Stimulated activated naive B cell treated with anti-CD40 and anti-IgM and Interleukin-4, amounts not matched to agents 10 μg/mL and 1 μg/mL and 100 μg/mL, for 72 hours (primary cell): ENCODE measurements at regions not wholly inside any gene's neighbourhood (a gene's known extent, or its start where the extent isn't known, plus 50 kb on each side); places are given as distances from the start of the nearest gene placed in this dataset.
"Not testable (repeated sequence)": the region's sequence is repeated elsewhere in the genome, so short reads cannot be mapped to it uniquely, and the experiment has no call there.

Source experiments
- ATAC-seq, 2 donors: fragments of 150-1000 bp; cut with Tn5 transposase; replicated peaks; 2 replicates each; pipeline ENCODE4 v1.10.0; 2021; ENCODE audit warnings: moderate library complexity in 1 of 2
- DNase-seq: peaks from one replicate; pipeline ENCODE4 v3.0.0; 2021
- H3K27ac Mint-ChIP-seq: one replicate; pipeline ENCODE4 v1.8.0; 2022; ENCODE audit warnings: mild to moderate bottlenecking, mixed read lengths
- H3K27me3 Mint-ChIP-seq, 2 donors: one replicate each; pipeline ENCODE4 v1.8.0; 2022; ENCODE audit warnings: mixed read lengths in 2 of 2
- H3K36me3 Mint-ChIP-seq, 2 donors: one replicate each; pipeline ENCODE4 v1.8.0; 2022; ENCODE audit warnings: mixed read lengths in 2 of 2, mild to moderate bottlenecking in 1 of 2
- H3K4me1 Mint-ChIP-seq, 2 donors: one replicate each; pipeline ENCODE4 v1.8.0; 2022; ENCODE audit warnings: mixed read lengths in 2 of 2, mild to moderate bottlenecking in 1 of 2
- H3K4me3 Mint-ChIP-seq, 2 donors: one replicate each; pipeline ENCODE4 v1.8.0; 2022; ENCODE audit warnings: mild to moderate bottlenecking in 2 of 2, mixed read lengths in 2 of 2, moderate library complexity in 1 of 2
- H3K9me3 Mint-ChIP-seq, 2 donors: one replicate each; pipeline ENCODE4 v1.8.0; 2022; ENCODE audit warnings: mixed read lengths in 2 of 2, mild to moderate bottlenecking in 1 of 2

DNA sequence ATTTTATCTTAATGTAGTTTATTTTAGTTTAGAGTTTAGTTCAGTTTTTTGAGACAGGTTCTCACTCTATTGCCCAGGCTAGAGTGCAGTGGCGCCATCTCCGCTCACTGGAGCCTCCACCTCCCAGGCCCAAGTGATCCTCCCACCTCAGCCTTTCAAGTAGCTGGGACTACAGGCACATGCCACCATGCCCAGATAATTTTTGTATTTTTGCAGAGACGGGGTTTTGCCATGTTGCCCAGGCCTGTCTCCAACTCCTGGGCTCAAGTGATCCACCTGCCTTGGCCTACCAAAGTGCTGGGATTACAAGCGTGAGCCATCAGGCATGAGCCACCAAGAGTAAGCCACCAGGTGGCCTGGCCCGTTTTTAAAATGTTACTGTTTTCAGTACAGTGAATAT is 2058.4 kb downstream of the MRPL39 start:
- ATAC-seq, H3K27me3 Mint-ChIP-seq, DNase-seq, H3K36me3 Mint-ChIP-seq, H3K4me1 Mint-ChIP-seq, H3K4me3 Mint-ChIP-seq, H3K9me3 Mint-ChIP-seq, H3K27ac Mint-ChIP-seq: not testable (repeated sequence)

DNA sequence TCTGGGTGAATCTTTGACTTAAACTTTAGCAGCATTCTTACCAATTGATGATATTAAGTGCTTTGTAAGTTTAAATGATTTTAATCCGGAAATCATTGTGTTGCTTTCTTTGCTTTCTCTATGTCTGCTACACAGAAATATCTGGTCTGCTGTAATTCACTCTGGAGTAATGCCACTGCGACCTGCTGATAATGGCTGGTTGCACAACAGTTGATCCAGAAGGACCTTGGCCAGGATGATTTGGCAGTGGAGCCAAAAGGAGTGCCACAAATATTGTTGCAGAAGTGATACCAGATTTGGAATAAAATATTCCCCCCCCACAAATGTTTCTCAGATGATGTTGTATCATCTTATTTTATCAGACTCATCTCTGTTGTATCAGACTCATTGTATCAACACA is 2063.9 kb downstream of the MRPL39 start:
- no peaks in the 10 kb centered on the region for H3K27me3 Mint-ChIP-seq
- no peak overlapping the region for H3K4me3 Mint-ChIP-seq
- DNase-seq (no peak), ATAC-seq (no peak)
- no peaks in the 10 kb centered on the region for H3K9me3 Mint-ChIP-seq
- no peaks in the 10 kb centered on the region for H3K4me1 Mint-ChIP-seq
- no peak overlapping the region for H3K27ac Mint-ChIP-seq
- H3K36me3 Mint-ChIP-seq, result no peaks in the 10 kb centered on the region

DNA sequence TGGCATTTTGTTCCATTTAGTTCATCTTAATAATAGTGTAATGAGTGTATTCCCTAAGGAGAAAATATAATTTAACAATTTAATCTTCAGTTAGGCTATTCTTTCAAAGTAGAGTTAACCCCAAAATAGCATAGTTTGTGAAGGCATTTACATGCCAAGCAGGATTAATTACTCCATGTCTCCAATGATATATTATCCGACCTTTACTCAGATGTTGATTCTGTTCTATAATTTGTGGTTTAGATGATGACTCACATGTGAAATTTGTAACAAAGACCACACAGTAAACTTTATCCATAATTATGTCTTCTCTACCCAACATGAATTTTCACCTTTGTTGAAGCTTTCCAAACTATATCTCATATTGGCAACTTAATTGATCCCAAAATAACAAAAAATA is 2065.2 kb downstream of the MRPL39 start:
- no peaks in the 10 kb centered on the region for H3K36me3 Mint-ChIP-seq
- H3K4me3 Mint-ChIP-seq, result no peak overlapping the region
- no peak for ATAC-seq
- DNase-seq, result no peak
- no peaks in the 10 kb centered on the region for H3K27me3 Mint-ChIP-seq
- H3K4me1 Mint-ChIP-seq, result no peaks in the 10 kb centered on the region
- H3K27ac Mint-ChIP-seq, result no peak overlapping the region
- no peaks in the 10 kb centered on the region for H3K9me3 Mint-ChIP-seq

DNA sequence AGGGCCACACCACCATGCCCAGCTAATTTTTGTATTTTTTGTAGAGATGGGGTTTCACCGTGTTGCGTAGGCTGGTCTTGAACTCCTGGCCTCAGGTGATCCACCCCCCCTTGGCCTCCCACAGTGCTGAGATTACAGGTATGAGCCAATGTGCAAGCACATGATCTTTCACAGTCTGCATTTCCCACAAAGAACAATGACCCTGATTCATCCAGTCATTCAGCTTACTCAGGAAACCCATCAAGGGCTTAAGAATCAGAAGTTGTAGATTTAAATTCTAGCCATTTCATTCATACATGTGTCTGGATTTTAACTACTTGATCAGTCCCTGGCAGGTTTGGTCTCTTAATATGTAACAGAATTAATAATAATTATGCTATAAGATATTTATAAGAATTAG is 2065.7 kb downstream of the MRPL39 start:
- DNase-seq, result no peak
- Mint-ChIP-seq H3K36me3 (no peaks in the 10 kb centered on the region), H3K27ac (no peak overlapping the region), H3K4me3 (no peak overlapping the region), H3K4me1 (no peaks in the 10 kb centered on the region), H3K27me3 (no peaks in the 10 kb centered on the region), H3K9me3 (no peaks in the 10 kb centered on the region)
- ATAC-seq, result no peak

DNA sequence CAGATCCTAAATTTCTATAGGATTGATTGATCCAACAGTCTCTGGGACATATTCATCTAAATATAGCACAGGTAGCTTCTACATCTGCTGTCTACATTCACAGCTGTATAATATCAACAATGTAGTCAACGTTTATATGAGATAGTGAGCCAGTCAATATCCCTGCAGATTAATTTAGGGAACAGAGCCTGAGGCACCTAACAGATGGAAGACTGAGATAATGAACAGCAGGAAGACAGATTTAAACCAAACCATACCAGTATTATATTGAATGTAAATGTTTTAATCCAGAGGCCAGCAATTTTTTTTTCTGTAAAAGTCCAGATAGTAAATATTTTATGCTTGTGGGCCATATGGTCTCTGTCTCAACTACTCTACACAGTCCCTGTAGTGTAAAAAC is 2072.4 kb downstream of the MRPL39 start:
- no peak overlapping the region for H3K4me3 Mint-ChIP-seq
- no peaks in the 10 kb centered on the region for H3K9me3 Mint-ChIP-seq
- no peaks in the 10 kb centered on the region for H3K36me3 Mint-ChIP-seq
- DNase-seq (no peak), ATAC-seq (no peak)
- no peaks in the 10 kb centered on the region for H3K27me3 Mint-ChIP-seq
- H3K27ac Mint-ChIP-seq, result no peak overlapping the region
- no peaks in the 10 kb centered on the region for H3K4me1 Mint-ChIP-seq

DNA sequence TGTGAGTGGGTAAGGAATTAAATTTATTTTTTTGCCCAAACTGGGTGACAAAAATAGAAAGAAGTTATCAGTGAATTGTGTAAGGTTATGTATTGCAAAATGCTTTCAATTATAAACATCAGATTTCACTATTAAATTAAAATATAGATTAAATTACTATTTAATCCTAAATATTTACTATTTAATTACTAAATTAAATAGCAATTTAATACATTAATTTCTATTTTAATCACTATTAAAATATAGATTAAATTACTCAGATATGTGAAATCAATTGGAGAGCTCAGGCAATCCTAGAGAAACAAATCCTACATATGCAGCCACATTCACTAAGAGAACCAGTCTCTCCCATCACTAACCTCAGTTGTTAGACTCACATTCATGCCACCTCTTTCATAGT is 2075.8 kb downstream of the MRPL39 start:
- H3K36me3 Mint-ChIP-seq, result no peaks in the 10 kb centered on the region
- H3K27me3 Mint-ChIP-seq, result no peaks in the 10 kb centered on the region
- H3K27ac Mint-ChIP-seq, result no peak overlapping the region
- peaks cover 0 to 2% of the 10 kb centered on the region in 2 donors for H3K9me3 Mint-ChIP-seq
- H3K4me1 Mint-ChIP-seq, result no peaks in the 10 kb centered on the region
- DNase-seq (no peak), ATAC-seq (no peak)
- no peak overlapping the region for H3K4me3 Mint-ChIP-seq

DNA sequence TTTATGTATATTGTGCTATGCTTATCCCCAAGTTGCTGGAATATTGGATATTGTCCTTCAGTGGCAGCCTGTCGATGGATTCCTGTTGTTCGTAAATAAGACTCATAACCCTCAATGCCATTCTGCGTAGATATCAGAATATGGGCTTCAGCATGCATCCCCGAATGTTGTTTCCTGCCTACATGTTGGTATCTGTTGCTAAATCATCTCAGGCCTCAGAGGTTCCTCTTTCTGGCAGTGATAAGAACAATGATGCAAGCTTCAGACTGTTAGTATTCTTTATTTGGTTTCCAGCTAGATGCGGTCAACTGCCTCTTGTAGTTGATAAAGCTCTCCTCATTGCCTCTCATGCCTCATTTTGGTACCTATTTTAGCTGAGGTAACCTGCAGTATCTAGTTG is 2082.6 kb downstream of the MRPL39 start:
- no peak overlapping the region for H3K27ac Mint-ChIP-seq
- no peak for DNase-seq
- H3K27me3 Mint-ChIP-seq, result peaks cover 0 to 5% of the 10 kb centered on the region in 2 donors
- ATAC-seq, result no peak
- H3K9me3 Mint-ChIP-seq, result peaks cover 0 to 2% of the 10 kb centered on the region in 2 donors
- no peaks in the 10 kb centered on the region for H3K36me3 Mint-ChIP-seq
- no peaks in the 10 kb centered on the region for H3K4me1 Mint-ChIP-seq
- H3K4me3 Mint-ChIP-seq, result no peak overlapping the region

DNA sequence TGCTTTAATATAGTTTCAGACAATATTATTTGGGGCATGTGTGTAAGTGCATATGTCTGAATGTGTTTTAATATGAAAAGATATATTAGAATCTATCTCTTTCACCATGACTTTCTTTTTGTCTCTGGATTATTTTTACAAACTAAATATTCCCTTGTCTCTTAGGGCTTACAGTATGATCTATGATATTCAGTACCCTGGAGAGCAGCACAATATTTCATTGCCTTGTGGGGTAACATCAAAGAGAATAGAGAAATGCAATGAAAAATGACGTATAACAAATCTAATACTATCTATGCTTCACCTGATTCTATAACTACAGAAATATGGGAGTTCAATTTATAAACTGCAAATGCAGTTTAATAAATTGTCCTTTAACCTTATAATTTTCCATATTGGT is 2084.5 kb downstream of the MRPL39 start:
- Mint-ChIP-seq H3K27me3 (peaks cover 0 to 5% of the 10 kb centered on the region in 2 donors), H3K4me3 (no peak overlapping the region), H3K9me3 (no peaks in the 10 kb centered on the region), H3K36me3 (no peaks in the 10 kb centered on the region), H3K27ac (no peak overlapping the region), H3K4me1 (no peaks in the 10 kb centered on the region)
- ATAC-seq (no peak), DNase-seq (no peak)

DNA sequence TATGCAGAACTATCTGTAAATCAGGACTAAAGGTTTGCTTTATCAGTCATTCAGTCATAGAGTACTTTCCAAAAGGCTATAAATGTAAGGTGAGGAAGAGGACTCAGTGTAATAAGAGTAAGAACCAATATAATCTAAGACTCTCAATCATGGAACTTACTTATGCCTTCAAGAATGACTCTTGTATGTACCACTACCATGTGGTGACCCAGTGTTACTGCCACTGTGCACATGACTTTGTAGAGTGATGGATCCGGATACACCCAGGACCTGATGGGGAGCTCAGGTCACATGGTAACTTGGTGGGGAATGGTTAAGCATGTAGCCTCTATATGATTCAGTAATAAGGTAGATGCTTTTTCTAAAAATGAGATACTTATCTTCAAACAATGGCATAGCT is 2099.8 kb downstream of the MRPL39 start:
- ATAC-seq (no peak), DNase-seq (no peak)
- Mint-ChIP-seq H3K4me3 (no peak overlapping the region), H3K9me3 (no peaks in the 10 kb centered on the region), H3K27me3 (no peaks in the 10 kb centered on the region), H3K36me3 (no peaks in the 10 kb centered on the region), H3K27ac (no peak overlapping the region), H3K4me1 (no peaks in the 10 kb centered on the region)

DNA sequence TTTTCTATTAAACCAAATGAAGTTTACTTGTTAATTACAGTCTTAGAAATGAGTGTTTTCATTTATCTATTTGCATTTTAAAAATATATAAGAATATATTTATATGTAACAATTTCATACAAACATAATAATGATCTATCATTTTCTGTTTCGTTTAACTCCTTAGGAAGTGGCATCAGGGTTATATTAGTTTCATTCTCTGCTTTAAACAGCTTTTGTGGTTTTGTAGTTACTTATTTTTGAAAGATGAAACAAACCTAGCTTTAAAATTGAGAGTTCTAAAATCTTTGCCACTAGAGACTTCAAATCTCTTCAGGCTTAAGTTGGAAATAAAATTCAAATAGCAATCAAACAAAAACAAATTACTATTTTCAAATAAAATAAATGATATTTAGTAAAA is 2110.6 kb downstream of the MRPL39 start:
- Mint-ChIP-seq H3K27me3 (peaks cover 0 to 7% of the 10 kb centered on the region in 2 donors), H3K36me3 (no peaks in the 10 kb centered on the region), H3K27ac (no peak overlapping the region), H3K4me3 (no peak overlapping the region), H3K4me1 (no peaks in the 10 kb centered on the region), H3K9me3 (no peaks in the 10 kb centered on the region)
- DNase-seq (no peak), ATAC-seq (no peak)

DNA sequence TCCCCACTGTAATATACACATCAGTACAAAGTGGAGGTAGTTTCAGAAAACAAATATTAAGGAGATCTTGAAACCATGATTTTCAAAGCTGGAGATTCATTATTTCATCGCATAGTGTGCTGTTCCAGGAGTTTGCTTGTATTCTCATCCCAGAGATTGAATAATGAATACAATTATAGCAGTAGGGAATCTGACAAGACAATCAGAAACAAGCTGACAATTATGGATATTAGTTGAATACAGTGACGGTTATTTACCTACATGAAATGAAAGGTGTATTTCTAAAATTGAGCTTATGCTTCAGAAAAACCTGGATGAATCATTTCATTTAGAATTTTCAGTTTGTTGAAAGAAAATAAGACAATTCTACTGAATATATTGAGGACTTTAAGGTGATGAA is 2119.0 kb downstream of the MRPL39 start:
- H3K4me1 Mint-ChIP-seq, result no peaks in the 10 kb centered on the region
- no peaks in the 10 kb centered on the region for H3K9me3 Mint-ChIP-seq
- DNase-seq (no peak), ATAC-seq (no peak)
- no peaks in the 10 kb centered on the region for H3K36me3 Mint-ChIP-seq
- no peaks in the 10 kb centered on the region for H3K27me3 Mint-ChIP-seq
- no peak overlapping the region for H3K4me3 Mint-ChIP-seq
- H3K27ac Mint-ChIP-seq, result no peak overlapping the region

DNA sequence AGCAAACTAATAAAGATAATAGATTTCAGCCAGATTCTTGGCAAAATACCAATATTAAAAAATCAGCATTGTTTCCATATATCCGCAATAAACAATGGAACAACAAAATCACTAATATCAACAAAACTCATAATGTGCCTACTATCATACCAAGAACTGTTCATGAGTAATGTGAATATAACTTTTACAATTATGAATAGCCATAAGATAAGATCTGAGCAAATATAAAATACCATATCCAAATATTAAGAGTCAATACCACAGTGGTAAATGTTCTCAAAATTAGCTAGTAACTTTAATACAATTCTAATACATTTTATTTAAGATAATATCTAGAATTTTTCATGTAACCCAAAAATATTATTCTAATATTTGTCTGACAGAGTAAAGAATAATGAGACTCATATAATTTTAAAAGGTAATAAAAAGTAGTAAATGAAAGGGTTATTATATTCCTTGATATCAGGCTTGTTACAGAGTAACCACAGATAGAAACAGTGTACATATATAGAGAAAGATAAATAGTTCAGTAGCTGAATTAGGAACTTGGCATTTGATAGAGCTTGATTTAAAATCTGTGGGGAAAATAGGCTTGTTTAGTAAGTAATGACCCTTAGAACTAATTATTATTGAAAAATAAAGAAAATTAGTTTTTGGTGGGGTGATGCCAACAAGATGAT is 2126.6 kb downstream of the MRPL39 start:
- H3K27ac Mint-ChIP-seq, result no peak overlapping the region
- ATAC-seq (no peak), DNase-seq (no peak)
- H3K4me3 Mint-ChIP-seq, result no peak overlapping the region
- no peaks in the 10 kb centered on the region for H3K36me3 Mint-ChIP-seq
- no peaks in the 10 kb centered on the region for H3K9me3 Mint-ChIP-seq
- H3K4me1 Mint-ChIP-seq, result no peaks in the 10 kb centered on the region
- no peaks in the 10 kb centered on the region for H3K27me3 Mint-ChIP-seq

DNA sequence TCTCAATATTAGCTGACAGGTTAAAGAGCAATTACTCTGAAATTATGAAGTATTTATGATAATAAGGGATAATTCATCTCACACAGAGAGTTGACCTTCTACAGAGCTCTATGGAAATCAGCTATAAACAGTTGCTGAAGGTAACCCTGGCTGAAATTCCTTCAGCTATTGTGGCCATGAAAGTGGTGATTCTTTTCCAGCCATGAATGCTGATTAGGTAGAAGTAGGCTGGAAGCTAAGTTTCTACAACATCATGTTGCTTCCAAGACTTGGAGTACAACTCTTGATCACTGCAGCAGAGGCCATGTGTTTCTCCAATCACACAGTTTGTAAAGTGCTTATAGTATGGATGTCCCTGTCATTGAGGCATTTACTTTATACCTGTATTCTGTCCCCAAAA is 2128.9 kb downstream of the MRPL39 start:
- Mint-ChIP-seq H3K4me1 (no peaks in the 10 kb centered on the region), H3K27ac (no peak overlapping the region), H3K9me3 (no peaks in the 10 kb centered on the region), H3K27me3 (no peaks in the 10 kb centered on the region), H3K4me3 (no peak overlapping the region), H3K36me3 (no peaks in the 10 kb centered on the region)
- DNase-seq (no peak), ATAC-seq (no peak)

DNA sequence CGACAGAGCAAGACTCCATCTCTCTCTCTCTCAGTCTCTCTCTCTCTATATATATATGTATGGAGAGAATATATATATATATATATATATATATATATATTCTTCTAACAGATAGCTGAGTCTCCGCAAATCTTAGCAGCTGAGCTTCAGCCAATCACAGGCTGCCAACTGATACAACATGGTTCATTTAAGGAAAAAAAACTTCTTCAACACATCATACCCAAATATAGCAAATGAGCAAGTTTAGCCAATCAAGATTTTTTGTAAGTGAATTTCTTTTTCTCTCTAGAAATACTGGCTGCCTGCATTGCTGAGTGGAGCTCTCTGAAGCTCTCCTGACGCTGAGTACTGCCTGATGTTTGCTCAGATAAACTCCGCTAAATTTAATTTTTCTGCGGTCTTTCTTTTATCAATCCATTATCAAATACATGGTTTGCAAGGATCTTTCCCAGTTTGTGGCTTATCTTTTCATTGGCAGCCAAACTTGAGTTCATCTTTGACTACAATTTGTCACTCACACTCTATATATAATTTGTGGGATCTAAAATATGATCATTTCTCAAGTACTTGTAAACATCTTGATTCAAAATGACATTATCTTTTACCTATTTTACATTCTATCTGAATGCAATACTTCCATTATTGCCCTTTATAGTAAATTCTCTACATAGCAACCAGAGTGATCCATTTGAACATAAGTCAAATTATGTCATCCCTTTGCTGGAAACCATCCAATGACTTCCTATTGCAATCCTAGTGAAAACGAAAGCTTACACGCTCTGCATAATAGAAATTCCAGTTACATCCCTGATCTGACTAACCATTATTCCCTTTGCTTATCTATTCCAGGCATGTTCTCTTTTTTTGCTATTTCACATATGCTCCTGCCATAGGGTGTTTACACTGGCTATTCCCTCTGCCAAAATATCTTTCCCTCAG is 2131.7 kb downstream of the MRPL39 start:
- Mint-ChIP-seq H3K9me3 (no peaks in the 10 kb centered on the region), H3K27ac (no peak overlapping the region), H3K4me1 (no peaks in the 10 kb centered on the region), H3K36me3 (no peaks in the 10 kb centered on the region), H3K4me3 (no peak overlapping the region), H3K27me3 (no peaks in the 10 kb centered on the region)
- ATAC-seq (no peak), DNase-seq (no peak)

DNA sequence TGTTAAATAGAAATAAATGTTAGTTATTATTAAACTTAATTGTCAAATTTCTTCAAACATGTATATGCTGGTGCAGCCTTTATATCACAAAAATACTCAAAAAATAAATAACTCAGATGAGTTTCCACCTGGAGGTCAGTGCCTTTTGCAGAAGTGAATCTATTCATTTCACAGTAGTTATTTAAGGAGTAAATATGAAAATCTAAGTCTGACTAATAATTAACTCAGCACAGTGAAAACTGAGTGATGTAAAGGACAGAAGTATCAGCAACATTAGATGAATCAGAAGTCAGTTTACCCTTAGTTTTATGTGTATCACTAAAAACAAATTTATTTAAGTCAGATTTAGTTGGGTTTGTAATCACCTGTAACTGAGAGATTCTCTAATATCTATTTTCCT is 2135.4 kb downstream of the MRPL39 start:
- H3K36me3 Mint-ChIP-seq, result no peaks in the 10 kb centered on the region
- H3K4me1 Mint-ChIP-seq, result no peaks in the 10 kb centered on the region
- H3K27ac Mint-ChIP-seq, result no peak overlapping the region
- no peaks in the 10 kb centered on the region for H3K9me3 Mint-ChIP-seq
- no peak overlapping the region for H3K4me3 Mint-ChIP-seq
- peak; percentile 56 to 60 for ATAC-seq
- DNase-seq, result no peak
- no peaks in the 10 kb centered on the region for H3K27me3 Mint-ChIP-seq
